KOPT-K1 (cell line): ENCODE measurements at regions not wholly inside any gene's neighbourhood (a gene's known extent, or its start where the extent isn't known, plus 50 kb on each side); places are given as distances from the start of the nearest gene placed in this dataset.

Experiments
- H3K27ac ChIP-seq: fragments of 200-600 bp; sonication (generic); 2 replicates; pipeline ENCODE4 v1.5.1; 2016; ENCODE audit warnings: antibody characterized with exemption, mild to moderate bottlenecking, low read depth, low read length; ENCODE audit not compliant: poor library complexity, severe bottlenecking
- H3K36me3 ChIP-seq: fragments of 200-600 bp; sonication (generic); 2 replicates; pipeline ENCODE4 v1.5.1; 2017; ENCODE audit warnings: antibody characterized with exemption, mild to moderate bottlenecking, low read length, moderate library complexity; ENCODE audit not compliant: insufficient read depth
- H3K9me3 ChIP-seq: fragments of 200-600 bp; sonication (generic); 2 replicates; pipeline ENCODE4 v1.5.1; 2017; ENCODE audit warnings: antibody characterized with exemption, low read length, mild to moderate bottlenecking; ENCODE audit not compliant: insufficient read depth, poor library complexity, severe bottlenecking

GRCh38 chr14:101616202-101616601, 54.9 kb downstream of the DIO3 start:
- Histone ChIP-seq H3K27ac (no peak overlapping the region), H3K36me3 (no peaks in the 10 kb centered on the region), H3K9me3 (no peaks in the 10 kb centered on the region)

- H3K36me3 ChIP-seq, result no peaks in the 10 kb centered on the region
- H3K27ac ChIP-seq, result no peak overlapping the region
- H3K9me3 ChIP-seq, result no peaks in the 10 kb centered on the region
Measured at GRCh38 chr14:101619484-101619883, 58.2 kb downstream of the DIO3 start.

- Histone ChIP-seq H3K36me3 (no peaks in the 10 kb centered on the region), H3K27ac (no peak overlapping the region), H3K9me3 (no peaks in the 10 kb centered on the region)
Measured at GRCh38 chr14:101620031-101620788, 58.9 kb downstream of the DIO3 start.

- Histone ChIP-seq H3K36me3 (no peaks in the 10 kb centered on the region), H3K27ac (no peak overlapping the region)
Measured at GRCh38 chr14:101620821-101621785, 59.8 kb downstream of the DIO3 start.

GRCh38 chr14:101622251-101623076, 61.2 kb downstream of the DIO3 start:
- no peaks in the 10 kb centered on the region for H3K9me3 ChIP-seq
- H3K36me3 ChIP-seq, result no peaks in the 10 kb centered on the region
- no peak overlapping the region for H3K27ac ChIP-seq

More at GRCh38 chr14:101620821-101621785, 59.8 kb downstream of the DIO3 start:
- H3K9me3 ChIP-seq, result no peaks in the 10 kb centered on the region

- Histone ChIP-seq H3K36me3 (no peaks in the 10 kb centered on the region), H3K9me3 (no peaks in the 10 kb centered on the region), H3K27ac (no peak overlapping the region)
Measured at GRCh38 chr14:101623077-101623372, 61.7 kb downstream of the DIO3 start.

- Histone ChIP-seq H3K27ac (no peak overlapping the region), H3K36me3 (no peaks in the 10 kb centered on the region), H3K9me3 (no peaks in the 10 kb centered on the region)
Measured at GRCh38 chr14:101623685-101624444, 62.6 kb downstream of the DIO3 start.

GRCh38 chr14:101624536-101624935, 63.2 kb downstream of the DIO3 start:
- no peaks in the 10 kb centered on the region for H3K36me3 ChIP-seq
- H3K27ac ChIP-seq, result no peak overlapping the region

GRCh38 chr14:101625336-101626097, 64.2 kb downstream of the DIO3 start:
- H3K27ac ChIP-seq, result no peak overlapping the region
- H3K9me3 ChIP-seq, result no peaks in the 10 kb centered on the region
- no peaks in the 10 kb centered on the region for H3K36me3 ChIP-seq

More at GRCh38 chr14:101624536-101624935, 63.2 kb downstream of the DIO3 start:
- H3K9me3 ChIP-seq, result no peaks in the 10 kb centered on the region

GRCh38 chr14:101626331-101626730, 65.0 kb downstream of the DIO3 start:
- H3K27ac ChIP-seq, result no peak overlapping the region
- H3K36me3 ChIP-seq, result no peaks in the 10 kb centered on the region
- H3K9me3 ChIP-seq, result no peaks in the 10 kb centered on the region

GRCh38 chr14:101627915-101628262, 66.6 kb downstream of the DIO3 start:
- H3K9me3 ChIP-seq, result no peaks in the 10 kb centered on the region
- H3K27ac ChIP-seq, result no peak overlapping the region
- H3K36me3 ChIP-seq, result no peaks in the 10 kb centered on the region

- Histone ChIP-seq H3K27ac (peak overlapping the region; percentile 15), H3K9me3 (no peaks in the 10 kb centered on the region), H3K36me3 (no peaks in the 10 kb centered on the region)
Measured at GRCh38 chr14:101628471-101628966, 67.2 kb downstream of the DIO3 start.

- Histone ChIP-seq H3K36me3 (no peaks in the 10 kb centered on the region), H3K27ac (peak overlapping the region; percentile 15), H3K9me3 (no peaks in the 10 kb centered on the region)
Measured at GRCh38 chr14:101628975-101629374, 67.7 kb downstream of the DIO3 start.
